ENCODE measurements at regions not wholly inside any gene's neighbourhood (a gene's known extent, or its start where the extent isn't known, plus 50 kb on each side); places are given as distances from the start of the nearest gene placed in this dataset.

- Mint-ChIP-seq H3K9me3 (ENCODE audit: low read depth) (no peaks in the 10 kb centered on the region), H3K36me3 (ENCODE audit: insufficient read depth) (no peaks in the 10 kb centered on the region), H3K27ac (peak overlapping the region; percentile 63), H3K27me3 (no peaks in the 10 kb centered on the region), H3K4me1 (ENCODE audit: low read depth) (peaks cover 40% of the 10 kb centered on the region), H3K4me3 (ENCODE audit: low read depth) (no peak overlapping the region)
- DNase-seq (ENCODE audit: low spot score, unreplicated experiment): no peak
- no peak for TF ChIP-seq CTCF (IDR thresholded peaks at IDR 0.05; ENCODE audit: unreplicated experiment)
Measured at GRCh38 chr1:94316183-94316582, 78.8 kb upstream of the ARHGAP29 start.

- DNase-seq (ENCODE audit: low spot score, unreplicated experiment): no peak
- Mint-ChIP-seq H3K4me1 (ENCODE audit: low read depth) (peaks cover 38% of the 10 kb centered on the region), H3K36me3 (ENCODE audit: insufficient read depth) (no peaks in the 10 kb centered on the region), H3K27ac (peak overlapping the region; percentile 54), H3K4me3 (ENCODE audit: low read depth) (no peak overlapping the region), H3K27me3 (no peaks in the 10 kb centered on the region), H3K9me3 (ENCODE audit: low read depth) (no peaks in the 10 kb centered on the region)
- no peak for TF ChIP-seq CTCF (IDR thresholded peaks at IDR 0.05; ENCODE audit: unreplicated experiment)
Measured at GRCh38 chr1:94315552-94316116, 78.2 kb upstream of the ARHGAP29 start.

- no peaks in the 10 kb centered on the region for H3K9me3 Mint-ChIP-seq (ENCODE audit: low read depth)
- DNase-seq (ENCODE audit: low spot score, unreplicated experiment): no peak
- H3K4me1 Mint-ChIP-seq (ENCODE audit: low read depth): peaks cover 36% of the 10 kb centered on the region
- peak overlapping the region; percentile 19 for H3K27ac Mint-ChIP-seq
- H3K4me3 Mint-ChIP-seq (ENCODE audit: low read depth): no peak overlapping the region
- no peaks in the 10 kb centered on the region for H3K36me3 Mint-ChIP-seq (ENCODE audit: insufficient read depth)
- H3K27me3 Mint-ChIP-seq: no peaks in the 10 kb centered on the region
- no peak for TF ChIP-seq CTCF (IDR thresholded peaks at IDR 0.05; ENCODE audit: unreplicated experiment)
Measured at GRCh38 chr1:94314222-94314858, 77.0 kb upstream of the ARHGAP29 start.

GRCh38 chr1:94310570-94311270 is 73.3 kb upstream of the ARHGAP29 start:
- peaks cover 20% of the 10 kb centered on the region for H3K4me1 Mint-ChIP-seq (ENCODE audit: low read depth)
- H3K4me3 Mint-ChIP-seq (ENCODE audit: low read depth): no peak overlapping the region
- no peaks in the 10 kb centered on the region for H3K27me3 Mint-ChIP-seq
- DNase-seq (ENCODE audit: low spot score, unreplicated experiment): no peak
- H3K36me3 Mint-ChIP-seq (ENCODE audit: insufficient read depth): no peaks in the 10 kb centered on the region
- no peak for TF ChIP-seq CTCF (IDR thresholded peaks at IDR 0.05; ENCODE audit: unreplicated experiment)
- no peaks in the 10 kb centered on the region for H3K9me3 Mint-ChIP-seq (ENCODE audit: low read depth)
- H3K27ac Mint-ChIP-seq: no peak overlapping the region

- Mint-ChIP-seq H3K27ac (peak overlapping the region; percentile 57), H3K4me1 (ENCODE audit: low read depth) (peaks cover 18% of the 10 kb centered on the region), H3K9me3 (ENCODE audit: low read depth) (no peaks in the 10 kb centered on the region), H3K27me3 (no peaks in the 10 kb centered on the region), H3K4me3 (ENCODE audit: low read depth) (no peak overlapping the region), H3K36me3 (ENCODE audit: insufficient read depth) (no peaks in the 10 kb centered on the region)
- no peak for TF ChIP-seq CTCF (IDR thresholded peaks at IDR 0.05; ENCODE audit: unreplicated experiment)
- no peak for DNase-seq (ENCODE audit: low spot score, unreplicated experiment)
Measured at GRCh38 chr1:94309829-94310569, 72.6 kb upstream of the ARHGAP29 start.
